HG02981 (cell line): ENCODE measurements at regions not wholly inside any gene's neighbourhood (a gene's known extent, or its start where the extent isn't known, plus 50 kb on each side); places are given as distances from the start of the nearest gene placed in this dataset.

Source experiments
- ATAC-seq: cut with Tn5 transposase; IDR thresholded peaks from one replicate; pipeline ENCODE4 v1.9.1; 2021; ENCODE audit warnings: mild to moderate bottlenecking, moderate library complexity; ENCODE audit not compliant: unreplicated experiment

DNA sequence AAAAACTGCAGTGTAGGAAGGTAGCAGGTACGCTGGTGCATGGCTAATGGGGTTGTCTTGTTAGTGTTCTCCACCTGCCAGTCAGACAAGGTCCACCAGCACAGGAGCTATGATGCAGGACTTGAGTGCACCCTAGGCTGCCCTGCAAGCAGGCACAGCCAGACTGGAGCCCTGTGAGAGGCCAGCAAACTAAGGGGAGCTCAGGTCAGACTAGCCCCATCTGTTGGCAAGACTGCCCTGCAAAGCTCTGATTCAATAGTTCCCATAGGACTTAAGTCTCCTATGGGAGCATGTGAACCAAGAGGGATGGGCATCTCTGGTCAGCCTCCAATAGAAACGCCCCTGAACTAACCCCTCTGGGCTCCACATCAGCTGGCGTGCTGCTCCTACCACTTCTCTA lies 1307.3 kb downstream of the C4orf33 start:
- ATAC-seq: no peak

DNA sequence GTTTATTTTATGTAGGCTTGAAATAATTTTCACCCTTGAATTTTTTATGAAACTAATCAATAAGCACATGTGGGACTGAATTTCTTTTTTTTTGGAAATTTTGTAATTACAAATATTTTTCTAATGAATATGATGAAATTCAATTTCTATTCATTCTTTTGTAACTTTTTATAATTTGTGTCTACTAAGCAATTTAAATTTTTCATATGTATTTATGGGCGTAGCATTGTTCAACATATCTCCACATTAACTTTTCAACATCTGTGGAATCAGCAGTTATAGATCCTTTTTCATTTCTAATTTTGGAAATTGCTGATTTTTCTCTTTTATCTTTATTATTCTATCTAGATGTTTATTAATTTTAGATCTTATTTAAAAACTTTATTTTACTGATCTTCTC lies 1320.3 kb downstream of the C4orf33 start:
- no peak for ATAC-seq

DNA sequence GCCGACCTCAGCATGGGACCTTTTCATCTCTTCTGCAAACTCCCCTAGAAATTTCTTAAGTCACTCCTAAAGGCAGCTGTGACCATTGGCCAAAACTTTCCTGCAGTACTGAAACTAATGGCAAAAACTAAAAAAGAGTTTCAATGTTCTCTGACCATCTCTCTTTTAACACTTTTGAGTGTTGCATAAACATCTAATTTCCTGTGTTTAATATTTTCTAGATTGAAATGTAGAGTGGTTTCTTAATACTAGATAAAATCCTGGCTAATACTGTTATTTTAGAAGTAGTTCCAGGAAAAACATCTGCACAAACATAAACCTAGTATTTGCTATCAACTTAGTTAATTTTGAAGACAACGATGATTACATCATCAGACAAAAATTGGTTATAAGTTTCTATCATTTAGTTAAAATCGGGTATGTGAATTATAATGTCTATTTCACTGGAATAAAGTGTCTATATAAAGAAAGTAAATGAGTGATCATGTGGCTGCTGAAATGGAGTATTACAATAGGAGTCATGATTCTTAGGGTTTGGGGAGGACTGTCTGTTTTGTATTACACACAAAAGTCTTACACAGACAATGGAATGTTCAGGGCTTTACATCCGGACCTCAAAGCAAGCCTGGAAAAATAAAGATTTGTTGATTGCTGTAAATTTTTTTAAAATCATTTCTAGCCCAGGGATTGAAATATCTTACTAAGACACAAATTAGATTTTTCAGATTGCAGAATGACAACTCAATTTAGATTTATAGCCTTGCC lies 1323.4 kb downstream of the C4orf33 start:
- ATAC-seq: no peak

DNA sequence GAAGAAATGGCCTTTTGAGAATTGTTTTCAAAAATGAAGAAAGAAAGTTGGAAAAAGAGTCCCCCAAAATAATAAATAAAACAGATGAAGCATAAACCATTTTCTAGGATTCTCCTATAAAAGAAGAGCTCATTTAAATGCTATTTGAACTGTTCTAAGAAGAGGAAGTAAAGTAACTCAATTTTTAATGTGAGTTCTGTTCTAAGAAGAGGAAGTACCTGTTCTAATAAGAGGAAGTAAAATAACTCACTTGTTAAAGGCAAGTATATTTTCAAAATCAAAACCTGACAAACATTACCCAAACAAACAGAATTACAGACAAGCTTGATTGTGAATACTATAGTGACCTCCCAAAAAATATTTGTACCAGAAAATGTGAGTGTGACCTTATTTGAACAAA lies 1326.3 kb downstream of the C4orf33 start:
- ATAC-seq: no peak

DNA sequence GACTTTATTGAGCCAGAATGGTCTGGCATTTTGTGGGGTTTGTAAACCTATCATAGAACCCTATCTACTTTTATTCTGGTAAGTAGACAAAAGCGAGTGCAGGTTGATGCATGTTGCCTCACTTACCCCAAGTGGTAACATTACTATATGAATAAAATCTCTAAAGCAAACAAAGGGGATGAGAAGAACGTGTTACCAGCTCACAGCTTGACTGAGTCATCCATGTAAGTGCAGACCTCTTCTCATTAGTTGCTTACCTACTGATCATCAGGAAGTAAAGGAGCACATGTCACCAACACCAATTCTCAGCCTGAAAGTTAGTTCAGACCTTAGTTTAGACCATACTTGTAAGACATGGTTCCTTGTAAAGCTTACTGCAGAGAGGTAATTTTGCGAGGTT lies 1328.3 kb downstream of the C4orf33 start:
- ATAC-seq: no peak

DNA sequence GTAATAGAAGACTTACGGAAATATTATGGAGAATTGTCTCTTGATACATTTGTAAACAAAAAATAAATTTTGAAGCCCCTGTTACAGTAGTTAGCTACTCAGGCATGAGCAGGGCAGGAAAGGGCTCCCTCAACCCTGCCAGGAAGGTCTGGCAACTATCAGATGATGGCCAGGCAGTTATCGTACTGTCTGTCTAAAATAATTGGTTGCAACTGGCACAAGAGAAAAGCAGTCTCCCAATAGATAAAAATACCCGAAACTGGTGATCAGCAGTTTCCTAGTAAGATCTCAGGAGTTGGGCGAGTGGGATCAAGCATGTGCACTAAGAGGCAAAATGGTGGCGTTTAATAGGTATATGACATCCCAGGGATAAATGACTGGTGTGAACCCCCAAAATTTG lies 1336.3 kb downstream of the C4orf33 start:
- no peak for ATAC-seq

DNA sequence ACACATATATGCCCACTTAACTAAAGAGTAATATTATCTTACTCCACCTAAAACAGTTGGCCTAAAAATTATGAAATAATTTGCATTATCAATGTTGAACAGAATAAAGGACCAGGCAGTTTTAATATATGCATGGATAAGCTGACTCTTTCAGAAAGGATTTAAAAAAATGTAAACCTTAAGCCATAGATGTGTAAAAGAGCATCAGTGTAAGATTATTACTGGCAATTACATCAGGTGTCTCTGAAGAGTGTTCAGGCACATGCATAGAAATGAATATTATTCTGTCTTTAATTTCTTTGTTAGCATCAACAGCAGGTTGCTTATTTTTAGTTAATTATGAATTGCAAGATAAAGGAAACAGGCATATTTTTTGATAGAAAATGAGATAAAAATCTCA lies 1353.8 kb downstream of the C4orf33 start:
- no peak for ATAC-seq

DNA sequence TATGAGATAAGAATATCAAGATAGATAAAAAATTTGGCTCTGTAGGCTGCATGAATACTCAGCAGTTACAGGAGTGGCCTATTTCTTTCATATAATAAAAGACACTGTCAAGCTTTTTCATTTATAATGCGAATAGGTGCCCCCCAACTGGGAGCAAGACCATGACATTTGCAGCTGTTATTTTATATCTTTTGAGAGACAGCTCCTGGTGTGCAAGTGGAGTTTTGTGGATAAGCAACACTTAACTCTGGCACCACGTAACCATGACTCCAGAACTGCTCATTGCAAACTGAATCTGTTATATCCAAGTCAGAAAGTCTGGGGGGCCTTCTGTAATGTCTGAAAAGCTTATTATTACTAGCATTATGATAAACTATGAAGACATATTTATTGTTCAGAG lies 1372.4 kb downstream of the C4orf33 start:
- ATAC-seq: no peak

DNA sequence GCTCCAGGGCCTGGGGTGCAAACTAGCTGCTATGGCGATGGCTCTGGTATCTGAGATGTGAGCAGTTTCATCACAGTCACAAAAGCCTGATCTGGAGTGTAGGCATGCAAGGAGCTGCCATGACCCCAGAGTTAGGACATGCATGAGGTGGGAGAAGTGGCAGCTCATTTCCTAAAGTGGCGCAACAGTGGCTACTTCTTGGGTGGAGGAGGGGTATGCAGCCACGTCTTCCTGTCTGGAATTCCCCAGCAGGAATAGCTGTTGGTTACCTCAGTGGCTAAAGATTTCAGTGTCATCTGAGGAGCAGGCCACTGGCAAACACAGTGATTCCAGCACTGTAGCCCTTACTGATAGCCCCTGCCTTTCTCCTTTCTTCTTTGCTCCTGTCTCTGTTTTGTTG lies 1382.5 kb downstream of the C4orf33 start:
- ATAC-seq: no peak

DNA sequence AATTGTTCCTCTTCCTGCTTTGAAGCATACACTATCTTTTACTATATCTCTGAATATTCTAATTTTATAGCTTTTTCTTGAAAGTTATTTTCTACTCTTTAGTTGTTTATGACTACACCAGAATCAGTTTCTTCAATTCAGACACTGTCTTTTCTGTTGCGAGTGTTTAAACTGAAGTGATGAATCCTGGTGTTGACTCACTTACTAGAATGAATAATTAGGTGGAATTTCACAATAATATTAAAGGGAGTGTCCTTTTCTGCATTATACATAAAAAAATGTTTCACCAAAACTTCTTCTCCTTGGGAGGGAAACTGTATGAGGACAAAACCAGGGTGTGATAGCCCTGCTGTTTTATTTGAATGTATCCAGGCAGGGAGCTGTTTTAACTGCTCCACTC lies 1383.1 kb downstream of the C4orf33 start:
- ATAC-seq: no peak

DNA sequence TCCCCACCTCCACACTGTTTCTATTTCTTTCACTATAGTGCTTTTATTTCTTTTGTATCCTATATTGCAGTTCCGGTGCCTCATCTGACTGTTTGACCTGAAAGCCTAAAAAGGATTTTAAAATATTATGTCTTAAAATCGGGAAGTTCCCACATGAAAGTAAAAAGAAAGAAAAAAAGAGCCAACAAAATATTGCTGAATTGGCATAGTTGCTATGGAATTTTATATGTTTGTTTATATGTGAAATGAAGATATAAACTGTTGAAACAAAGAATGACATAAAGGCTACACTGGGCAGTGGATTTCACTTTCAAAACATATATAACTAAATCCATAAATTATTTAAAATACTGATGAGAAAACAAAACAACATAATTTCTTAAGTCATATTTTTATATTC lies 1383.7 kb downstream of the C4orf33 start:
- ATAC-seq: no peak

DNA sequence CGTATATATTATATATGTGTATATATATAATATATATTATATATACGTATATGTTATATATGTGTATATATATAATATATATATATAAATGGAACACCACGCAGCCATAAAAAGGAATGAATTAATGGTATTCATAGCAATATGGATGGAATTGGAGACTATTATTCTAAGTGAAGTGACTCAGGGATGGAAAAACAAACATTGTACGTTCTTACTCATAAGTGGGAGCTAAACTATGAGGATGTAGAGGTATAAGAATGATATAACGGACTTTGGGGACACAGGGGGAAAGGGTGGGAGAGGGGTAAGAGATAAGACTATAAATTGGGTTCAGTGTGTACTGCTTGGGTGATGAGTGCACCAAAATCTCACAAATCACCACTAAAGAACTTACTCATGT lies 1388.9 kb downstream of the C4orf33 start:
- ATAC-seq: no peak

DNA sequence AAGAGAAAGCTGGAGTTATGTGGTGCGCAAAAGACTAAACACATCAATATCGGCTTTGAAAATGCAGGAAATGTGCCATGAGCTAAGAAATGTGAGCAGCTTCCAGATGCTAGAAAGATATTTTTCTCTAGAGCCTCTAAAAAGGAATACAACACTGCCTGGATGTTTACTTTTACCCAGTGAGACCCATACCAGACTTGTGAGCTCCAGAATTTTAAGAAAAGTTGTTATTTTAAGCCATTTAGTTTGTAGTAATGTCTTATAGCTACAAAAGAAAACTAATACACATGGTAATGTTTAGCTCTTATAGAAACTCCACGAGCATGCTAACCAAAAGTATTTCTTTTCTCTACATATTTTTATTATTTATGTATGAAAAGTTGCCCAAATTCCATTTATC lies 1389.4 kb downstream of the C4orf33 start:
- no peak for ATAC-seq

DNA sequence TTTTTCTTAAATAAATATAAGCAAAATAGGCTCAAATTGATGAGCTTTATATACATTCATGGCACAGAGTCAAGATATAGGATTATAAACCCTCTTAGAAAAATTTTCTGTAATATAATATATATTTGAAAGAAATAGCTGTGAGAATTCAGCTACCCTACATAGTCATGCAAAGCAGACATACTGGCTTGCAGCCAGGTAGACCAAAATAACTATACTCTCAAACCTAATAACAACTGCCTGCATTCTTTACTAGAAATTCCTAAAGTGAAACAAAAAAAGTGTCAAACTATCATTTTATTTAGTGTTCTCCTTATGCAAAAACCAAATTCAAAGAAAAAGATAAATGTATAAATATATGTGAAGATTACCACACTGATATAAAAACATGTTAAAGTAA lies 1390.2 kb downstream of the C4orf33 start:
- ATAC-seq: no peak

DNA sequence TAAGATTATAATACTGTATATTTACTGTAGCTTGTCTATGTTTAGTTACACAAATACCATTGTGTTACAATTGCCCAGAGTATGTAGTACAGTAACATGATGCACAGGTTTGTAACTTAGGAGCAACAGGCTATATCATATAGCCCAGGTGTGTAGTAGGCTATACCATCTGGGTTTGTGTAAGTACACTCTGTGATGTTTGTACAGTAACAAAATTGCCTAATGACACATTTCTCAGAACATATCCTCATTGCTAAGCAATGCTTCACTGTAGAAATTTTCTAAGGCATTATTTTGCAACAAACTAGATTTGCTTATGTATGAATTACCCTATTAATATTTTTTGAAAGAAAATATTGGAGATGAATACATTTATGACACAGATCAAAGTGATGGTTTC lies 1390.9 kb downstream of the C4orf33 start:
- ATAC-seq: no peak

DNA sequence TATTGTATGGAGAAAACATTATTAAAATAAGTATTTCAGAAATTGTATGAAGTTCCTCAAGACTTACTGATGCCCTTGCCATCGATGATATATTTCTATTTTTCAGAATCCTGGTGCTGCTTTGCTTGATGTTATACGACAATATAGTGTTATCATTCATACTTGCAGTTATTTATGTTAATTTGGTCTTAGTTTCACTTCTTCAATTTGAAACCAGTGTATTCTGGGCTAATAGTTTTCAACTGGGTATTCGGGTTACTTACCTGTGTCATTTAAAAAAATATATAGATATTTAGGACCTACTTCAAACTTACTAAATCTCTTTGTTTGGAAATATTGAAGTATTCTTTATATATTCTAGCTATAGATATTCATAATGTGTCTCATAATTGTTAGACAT lies 1414.7 kb downstream of the C4orf33 start:
- ATAC-seq: no peak

DNA sequence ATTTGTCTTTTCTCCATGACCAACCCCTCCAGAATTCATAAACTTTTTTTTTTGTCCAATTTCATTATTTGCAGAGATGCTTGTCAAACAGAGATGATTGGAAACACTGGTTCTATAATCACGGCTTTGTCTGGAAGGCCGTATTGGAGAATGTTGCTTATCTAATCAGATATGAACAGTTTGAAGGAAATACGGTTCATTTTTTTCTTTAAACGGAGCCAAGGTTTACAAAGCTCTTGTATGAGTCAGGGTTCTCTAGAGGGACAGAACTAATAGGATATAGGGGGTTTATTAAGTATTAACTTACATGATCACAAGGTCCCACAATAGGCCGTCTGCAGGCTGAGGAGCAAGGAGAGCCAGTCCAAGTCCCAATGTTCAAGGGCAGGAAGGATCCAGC lies 1415.8 kb downstream of the C4orf33 start:
- no peak for ATAC-seq

DNA sequence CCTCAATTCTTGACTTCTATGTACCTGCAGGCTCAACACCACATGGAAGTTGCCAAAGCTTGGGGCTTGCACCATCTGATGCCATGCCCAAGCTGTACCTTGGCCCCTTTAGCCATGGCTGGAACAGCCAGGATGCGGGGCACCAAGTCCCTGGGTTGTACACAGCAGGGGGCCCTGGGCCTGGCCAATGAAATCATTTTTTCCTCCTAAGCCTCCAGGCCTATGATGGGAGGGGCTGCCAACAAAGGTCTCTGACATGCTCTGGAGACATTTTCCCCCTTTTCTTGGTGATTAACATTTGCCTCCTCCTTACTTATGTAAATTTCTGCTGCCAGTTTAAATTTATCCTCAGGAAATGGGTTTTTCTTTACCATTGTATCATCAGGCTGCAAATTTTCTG lies 1428.1 kb downstream of the C4orf33 start:
- no peak for ATAC-seq

DNA sequence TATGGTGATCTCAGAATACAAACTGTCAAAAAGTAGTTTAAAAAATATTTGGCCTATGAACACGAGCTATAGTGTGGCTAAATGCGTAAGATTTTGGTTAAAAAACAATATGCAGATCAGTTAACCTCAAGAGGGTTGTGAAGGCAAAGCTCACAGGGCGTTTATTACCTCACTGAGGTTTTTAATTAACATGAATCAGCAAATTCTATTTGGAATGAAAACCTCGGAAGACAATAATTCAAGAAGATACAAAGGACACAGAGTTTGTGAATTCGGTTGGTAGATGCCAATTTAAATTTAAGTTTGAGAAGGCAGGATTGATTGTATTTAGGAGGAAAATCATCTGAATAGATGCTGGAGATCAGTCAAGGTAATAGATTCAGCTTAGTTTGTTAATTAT lies 1434.6 kb downstream of the C4orf33 start:
- ATAC-seq: no peak

DNA sequence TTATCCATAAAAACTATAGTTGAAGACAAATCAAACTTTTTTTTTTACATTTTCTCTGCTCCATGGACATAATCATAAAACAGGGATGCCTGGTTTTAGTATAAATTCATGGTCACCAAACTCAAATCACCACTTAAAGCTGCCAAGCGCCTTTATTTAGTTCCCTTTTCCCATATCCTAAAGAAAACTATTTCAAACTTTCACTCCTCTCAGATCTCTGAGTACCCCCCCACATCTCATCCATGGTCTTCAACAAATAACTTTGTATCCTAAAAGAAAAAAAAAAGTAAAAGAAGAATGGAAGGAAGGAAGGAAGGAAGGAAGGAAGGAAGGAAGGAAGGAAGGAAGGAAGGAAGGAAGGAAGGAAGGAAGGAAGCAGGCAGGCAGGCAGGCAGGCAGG lies 1438.7 kb downstream of the C4orf33 start:
- ATAC-seq: no peak

DNA sequence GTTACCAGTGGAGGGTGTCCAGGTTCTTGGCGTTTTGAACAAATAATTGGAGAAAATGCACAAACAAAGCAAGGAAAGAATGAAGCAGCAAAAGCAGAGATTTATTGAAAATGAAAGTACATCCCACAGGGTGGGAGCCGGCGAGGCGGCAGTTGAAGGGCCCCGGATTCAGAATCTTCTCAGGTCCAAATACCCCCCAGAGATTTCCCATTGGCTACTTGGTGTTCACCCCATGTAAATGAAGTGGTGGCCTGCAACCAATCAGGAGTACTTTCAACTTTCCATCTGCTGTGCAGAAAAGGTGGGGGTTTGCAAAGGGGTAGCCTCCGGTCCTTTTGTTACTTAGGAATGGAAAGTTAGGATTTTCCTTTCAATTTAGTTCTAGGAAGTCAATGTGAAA lies 1447.0 kb downstream of the C4orf33 start:
- no peak for ATAC-seq

DNA sequence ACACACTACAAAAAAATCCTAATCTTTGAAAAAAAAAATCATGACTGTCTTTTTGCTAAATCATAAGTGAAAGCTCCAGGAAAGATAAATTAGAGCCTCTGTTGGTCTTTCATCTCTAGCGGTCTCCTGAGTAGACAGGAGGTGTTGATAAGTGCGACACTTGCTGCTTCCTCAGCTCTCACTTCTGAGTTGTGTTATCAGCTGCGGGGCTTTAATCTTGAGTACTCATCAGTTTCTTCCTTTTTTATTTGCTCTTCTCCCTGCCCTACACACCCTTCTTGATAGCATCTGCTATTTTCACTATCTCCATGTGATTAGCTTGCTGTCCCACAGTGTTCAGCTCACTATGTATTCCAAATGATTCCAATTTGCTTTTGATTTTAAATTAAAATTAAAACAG lies 1449.2 kb downstream of the C4orf33 start:
- no peak for ATAC-seq

DNA sequence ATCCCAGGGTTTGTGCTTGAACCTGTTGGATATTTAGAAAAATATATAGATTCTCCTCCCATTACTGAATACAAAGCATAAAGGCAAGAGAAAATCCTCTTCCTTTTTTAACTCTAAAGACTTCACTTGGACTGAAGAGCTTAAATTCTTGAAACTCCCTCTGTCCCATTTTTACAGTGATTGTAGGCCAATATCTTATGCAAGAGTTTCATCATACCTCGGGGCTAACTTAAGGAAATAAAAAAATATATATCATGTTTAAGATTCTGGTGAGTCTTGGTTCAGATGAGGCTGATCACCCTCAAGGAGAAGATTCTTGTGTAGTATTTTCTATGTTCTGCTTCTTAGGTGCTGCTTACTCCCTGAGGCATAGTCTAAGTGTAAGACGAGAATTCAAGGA lies 1449.6 kb downstream of the C4orf33 start:
- ATAC-seq: no peak
